ENCODE measurements at regions not wholly inside any gene's neighbourhood (a gene's known extent, or its start where the extent isn't known, plus 50 kb on each side); places are given as distances from the start of the nearest gene placed in this dataset.

GRCh38 chr1:221626041-221626440 lies 115.8 kb downstream of the DUSP10 start:
- Histone ChIP-seq H3K27me3 (no peaks in the 10 kb centered on the region), H3K27ac (no peak overlapping the region), H3K4me1 (peaks cover 5% of the 10 kb centered on the region), H3K36me3 (ENCODE audit: low read depth, missing control alignments) (no peaks in the 10 kb centered on the region), H3K4me3 (no peak overlapping the region), H3K9me3 (no peaks in the 10 kb centered on the region)
- TF ChIP-seq POLR2A (IDR thresholded peaks at IDR 0.05): no peak
- WGBS, 2 donors: 97 to 100% methylated on average over 1 of the region's 1 CpG
- intact Hi-C loops (cut with DNase I; ENCODE audit: low total_unique reads): no loop called here
- no peak for DNase-seq

GRCh38 chr1:221630236-221630635 lies 111.7 kb downstream of the DUSP10 start:
- intact Hi-C loops (cut with DNase I; ENCODE audit: low total_unique reads): no loop called here
- Histone ChIP-seq H3K36me3 (ENCODE audit: low read depth, missing control alignments) (no peaks in the 10 kb centered on the region), H3K4me1 (peaks cover 10% of the 10 kb centered on the region), H3K27ac (no peak overlapping the region), H3K4me3 (no peak overlapping the region), H3K9me3 (no peaks in the 10 kb centered on the region), H3K27me3 (no peaks in the 10 kb centered on the region)
- TF ChIP-seq CTCF (IDR thresholded peaks at IDR 0.05) (no peak), POLR2A (IDR thresholded peaks at IDR 0.05) (no peak)
- no peak for DNase-seq

- intact Hi-C loops (cut with DNase I; ENCODE audit: low total_unique reads): no loop called here
- Histone ChIP-seq H3K9me3 (no peaks in the 10 kb centered on the region), H3K27ac (no peak overlapping the region), H3K27me3 (no peaks in the 10 kb centered on the region), H3K4me3 (no peak overlapping the region), H3K36me3 (ENCODE audit: low read depth, missing control alignments) (no peaks in the 10 kb centered on the region), H3K4me1 (peaks cover 10% of the 10 kb centered on the region)
- no peak for TF ChIP-seq POLR2A (IDR thresholded peaks at IDR 0.05)
- TF ChIP-seq CTCF (IDR thresholded peaks at IDR 0.05): no peak
- DNase-seq: no peak
Measured at GRCh38 chr1:221631556-221631955, 110.3 kb downstream of the DUSP10 start.

GRCh38 chr1:221632072-221632471 lies 109.8 kb downstream of the DUSP10 start:
- no peak for DNase-seq
- Histone ChIP-seq H3K4me1 (peaks cover 10% of the 10 kb centered on the region), H3K27ac (no peak overlapping the region), H3K27me3 (no peaks in the 10 kb centered on the region), H3K4me3 (no peak overlapping the region), H3K36me3 (ENCODE audit: low read depth, missing control alignments) (no peaks in the 10 kb centered on the region), H3K9me3 (no peaks in the 10 kb centered on the region)
- TF ChIP-seq POLR2A (IDR thresholded peaks at IDR 0.05): no peak
- no peak for TF ChIP-seq CTCF (IDR thresholded peaks at IDR 0.05)
- 56 to 59% methylated on average over 4 of the region's 4 CpGs for WGBS, 2 donors
- intact Hi-C loops (cut with DNase I; ENCODE audit: low total_unique reads): no loop called here

GRCh38 chr1:221633841-221634409 lies 108.0 kb downstream of the DUSP10 start:
- TF ChIP-seq POLR2A (IDR thresholded peaks at IDR 0.05) (no peak), CTCF (IDR thresholded peaks at IDR 0.05) (no peak)
- intact Hi-C loops (cut with DNase I; ENCODE audit: low total_unique reads): no loop called here

More at GRCh38 chr1:221633841-221634409, 108.0 kb downstream of the DUSP10 start:
- Histone ChIP-seq H3K27ac (no peak overlapping the region), H3K36me3 (ENCODE audit: low read depth, missing control alignments) (no peaks in the 10 kb centered on the region), H3K4me3 (no peak overlapping the region), H3K27me3 (no peaks in the 10 kb centered on the region), H3K9me3 (no peaks in the 10 kb centered on the region), H3K4me1 (peaks cover 19% of the 10 kb centered on the region)
- WGBS, 2 donors: 82 to 88% methylated on average over 5 of the region's 5 CpGs
- no peak for DNase-seq

All from testis (tissue), 2 donors.